HEK293 (cell line): ENCODE measurements at regions not wholly inside any gene's neighbourhood (a gene's known extent, or its start where the extent isn't known, plus 50 kb on each side); places are given as distances from the start of the nearest gene placed in this dataset.

ENCODE experiments used
- SP3 ChIP-seq: fragments of 450-650 bp; formaldehyde crosslinking; IDR thresholded peaks from 2 replicates; pipeline ENCODE4 v1.5.1; 2016; ENCODE audit warnings: missing biosample characterization, missing genetic modification characterization
- ZBTB21 ChIP-seq: fragments of 450-650 bp; formaldehyde crosslinking; IDR thresholded peaks from 2 replicates; pipeline ENCODE4 v1.5.1; 2017; ENCODE audit warnings: missing biosample characterization, missing genetic modification characterization
- ZNF629 ChIP-seq: fragments of 450-650 bp; formaldehyde crosslinking; IDR thresholded peaks from 2 replicates; pipeline ENCODE4 v1.5.1; 2017; ENCODE audit warnings: missing biosample characterization, missing genetic modification characterization
- ZNF701 ChIP-seq: fragments of 450-650 bp; formaldehyde crosslinking; IDR thresholded peaks from 2 replicates; pipeline ENCODE4 v1.5.1; 2016; ENCODE audit warnings: missing biosample characterization, missing genetic modification characterization
- TF ChIP-seq, protein P1 (sequence below): fragments of 450-650 bp; formaldehyde crosslinking; IDR thresholded peaks from 2 replicates; pipeline ENCODE4 v1.5.1; 2016; ENCODE audit warnings: missing biosample characterization, missing genetic modification characterization
- TF ChIP-seq, protein P2 (sequence below): fragments of 450-650 bp; formaldehyde crosslinking; IDR thresholded peaks from 2 replicates; pipeline ENCODE4 v1.5.1; 2016; ENCODE audit warnings: missing biosample characterization, missing genetic modification characterization
- TF ChIP-seq, protein P3 (sequence below): fragments of 450-650 bp; formaldehyde crosslinking; IDR thresholded peaks from 2 replicates; pipeline ENCODE4 v1.5.1; 2016; ENCODE audit warnings: missing biosample characterization, missing genetic modification characterization
- TF ChIP-seq, protein P4 (sequence below): fragments of 450-650 bp; formaldehyde crosslinking; IDR thresholded peaks from 2 replicates; pipeline ENCODE4 v1.5.1; 2016; ENCODE audit warnings: missing biosample characterization, missing genetic modification characterization
- TF ChIP-seq, protein P5 (sequence below): fragments of 450-650 bp; formaldehyde crosslinking; IDR thresholded peaks from 2 replicates; pipeline ENCODE4 v1.5.1; 2017; ENCODE audit warnings: missing biosample characterization, missing genetic modification characterization

DNA sequence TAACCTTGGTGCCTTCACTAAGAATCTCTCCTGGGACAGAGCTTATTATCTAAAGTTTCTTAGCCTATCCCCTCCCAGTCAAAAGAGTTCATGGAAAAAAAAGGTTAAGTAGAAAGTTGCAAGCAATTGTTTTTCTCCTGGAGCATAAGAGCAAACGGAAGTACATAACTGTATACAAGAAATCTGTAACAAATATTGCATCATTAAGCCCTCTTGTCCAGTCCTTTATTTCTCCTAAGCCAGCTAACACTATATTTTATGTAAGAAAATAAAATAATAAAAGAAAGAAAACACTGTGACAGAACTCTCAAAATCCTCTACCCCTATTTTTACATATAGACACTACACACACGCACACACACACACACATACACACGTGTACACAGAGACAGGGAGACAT lies 255.3 kb downstream of the NAF1 start:
- TF ChIP-seq, protein P1, sequence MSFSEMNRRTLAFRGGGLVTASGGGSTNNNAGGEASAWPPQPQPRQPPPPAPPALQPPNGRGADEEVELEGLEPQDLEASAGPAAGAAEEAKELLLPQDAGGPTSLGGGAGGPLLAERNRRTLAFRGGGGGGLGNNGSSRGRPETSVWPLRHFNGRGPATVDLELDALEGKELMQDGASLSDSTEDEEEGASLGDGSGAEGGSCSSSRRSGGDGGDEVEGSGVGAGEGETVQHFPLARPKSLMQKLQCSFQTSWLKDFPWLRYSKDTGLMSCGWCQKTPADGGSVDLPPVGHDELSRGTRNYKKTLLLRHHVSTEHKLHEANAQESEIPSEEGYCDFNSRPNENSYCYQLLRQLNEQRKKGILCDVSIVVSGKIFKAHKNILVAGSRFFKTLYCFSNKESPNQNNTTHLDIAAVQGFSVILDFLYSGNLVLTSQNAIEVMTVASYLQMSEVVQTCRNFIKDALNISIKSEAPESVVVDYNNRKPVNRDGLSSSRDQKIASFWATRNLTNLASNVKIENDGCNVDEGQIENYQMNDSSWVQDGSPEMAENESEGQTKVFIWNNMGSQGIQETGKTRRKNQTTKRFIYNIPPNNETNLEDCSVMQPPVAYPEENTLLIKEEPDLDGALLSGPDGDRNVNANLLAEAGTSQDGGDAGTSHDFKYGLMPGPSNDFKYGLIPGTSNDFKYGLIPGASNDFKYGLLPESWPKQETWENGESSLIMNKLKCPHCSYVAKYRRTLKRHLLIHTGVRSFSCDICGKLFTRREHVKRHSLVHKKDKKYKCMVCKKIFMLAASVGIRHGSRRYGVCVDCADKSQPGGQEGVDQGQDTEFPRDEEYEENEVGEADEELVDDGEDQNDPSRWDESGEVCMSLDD (tag by site-specific recombination), result no peak
- TF ChIP-seq ZNF701 (tag by site-specific recombination) (no peak), ZNF629 (tag by site-specific recombination) (no peak), ZBTB21 (no peak), SP3 (tag by site-specific recombination) (no peak)
- TF ChIP-seq, protein P2, sequence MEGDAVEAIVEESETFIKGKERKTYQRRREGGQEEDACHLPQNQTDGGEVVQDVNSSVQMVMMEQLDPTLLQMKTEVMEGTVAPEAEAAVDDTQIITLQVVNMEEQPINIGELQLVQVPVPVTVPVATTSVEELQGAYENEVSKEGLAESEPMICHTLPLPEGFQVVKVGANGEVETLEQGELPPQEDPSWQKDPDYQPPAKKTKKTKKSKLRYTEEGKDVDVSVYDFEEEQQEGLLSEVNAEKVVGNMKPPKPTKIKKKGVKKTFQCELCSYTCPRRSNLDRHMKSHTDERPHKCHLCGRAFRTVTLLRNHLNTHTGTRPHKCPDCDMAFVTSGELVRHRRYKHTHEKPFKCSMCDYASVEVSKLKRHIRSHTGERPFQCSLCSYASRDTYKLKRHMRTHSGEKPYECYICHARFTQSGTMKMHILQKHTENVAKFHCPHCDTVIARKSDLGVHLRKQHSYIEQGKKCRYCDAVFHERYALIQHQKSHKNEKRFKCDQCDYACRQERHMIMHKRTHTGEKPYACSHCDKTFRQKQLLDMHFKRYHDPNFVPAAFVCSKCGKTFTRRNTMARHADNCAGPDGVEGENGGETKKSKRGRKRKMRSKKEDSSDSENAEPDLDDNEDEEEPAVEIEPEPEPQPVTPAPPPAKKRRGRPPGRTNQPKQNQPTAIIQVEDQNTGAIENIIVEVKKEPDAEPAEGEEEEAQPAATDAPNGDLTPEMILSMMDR (tag by site-specific recombination), result no peak
- TF ChIP-seq, protein P3, sequence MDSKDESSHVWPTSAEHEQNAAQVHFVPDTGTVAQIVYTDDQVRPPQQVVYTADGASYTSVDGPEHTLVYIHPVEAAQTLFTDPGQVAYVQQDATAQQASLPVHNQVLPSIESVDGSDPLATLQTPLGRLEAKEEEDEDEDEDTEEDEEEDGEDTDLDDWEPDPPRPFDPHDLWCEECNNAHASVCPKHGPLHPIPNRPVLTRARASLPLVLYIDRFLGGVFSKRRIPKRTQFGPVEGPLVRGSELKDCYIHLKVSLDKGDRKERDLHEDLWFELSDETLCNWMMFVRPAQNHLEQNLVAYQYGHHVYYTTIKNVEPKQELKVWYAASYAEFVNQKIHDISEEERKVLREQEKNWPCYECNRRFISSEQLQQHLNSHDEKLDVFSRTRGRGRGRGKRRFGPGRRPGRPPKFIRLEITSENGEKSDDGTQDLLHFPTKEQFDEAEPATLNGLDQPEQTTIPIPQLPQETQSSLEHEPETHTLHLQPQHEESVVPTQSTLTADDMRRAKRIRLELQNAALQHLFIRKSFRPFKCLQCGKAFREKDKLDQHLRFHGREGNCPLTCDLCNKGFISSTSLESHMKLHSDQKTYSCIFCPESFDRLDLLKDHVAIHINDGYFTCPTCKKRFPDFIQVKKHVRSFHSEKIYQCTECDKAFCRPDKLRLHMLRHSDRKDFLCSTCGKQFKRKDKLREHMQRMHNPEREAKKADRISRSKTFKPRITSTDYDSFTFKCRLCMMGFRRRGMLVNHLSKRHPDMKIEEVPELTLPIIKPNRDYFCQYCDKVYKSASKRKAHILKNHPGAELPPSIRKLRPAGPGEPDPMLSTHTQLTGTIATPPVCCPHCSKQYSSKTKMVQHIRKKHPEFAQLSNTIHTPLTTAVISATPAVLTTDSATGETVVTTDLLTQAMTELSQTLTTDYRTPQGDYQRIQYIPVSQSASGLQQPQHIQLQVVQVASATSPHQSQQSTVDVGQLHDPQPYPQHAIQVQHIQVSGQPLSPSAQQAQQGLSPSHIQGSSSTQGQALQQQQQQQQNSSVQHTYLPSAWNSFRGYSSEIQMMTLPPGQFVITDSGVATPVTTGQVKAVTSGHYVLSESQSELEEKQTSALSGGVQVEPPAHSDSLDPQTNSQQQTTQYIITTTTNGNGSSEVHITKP (tag by site-specific recombination), result no peak
- TF ChIP-seq, protein P4, sequence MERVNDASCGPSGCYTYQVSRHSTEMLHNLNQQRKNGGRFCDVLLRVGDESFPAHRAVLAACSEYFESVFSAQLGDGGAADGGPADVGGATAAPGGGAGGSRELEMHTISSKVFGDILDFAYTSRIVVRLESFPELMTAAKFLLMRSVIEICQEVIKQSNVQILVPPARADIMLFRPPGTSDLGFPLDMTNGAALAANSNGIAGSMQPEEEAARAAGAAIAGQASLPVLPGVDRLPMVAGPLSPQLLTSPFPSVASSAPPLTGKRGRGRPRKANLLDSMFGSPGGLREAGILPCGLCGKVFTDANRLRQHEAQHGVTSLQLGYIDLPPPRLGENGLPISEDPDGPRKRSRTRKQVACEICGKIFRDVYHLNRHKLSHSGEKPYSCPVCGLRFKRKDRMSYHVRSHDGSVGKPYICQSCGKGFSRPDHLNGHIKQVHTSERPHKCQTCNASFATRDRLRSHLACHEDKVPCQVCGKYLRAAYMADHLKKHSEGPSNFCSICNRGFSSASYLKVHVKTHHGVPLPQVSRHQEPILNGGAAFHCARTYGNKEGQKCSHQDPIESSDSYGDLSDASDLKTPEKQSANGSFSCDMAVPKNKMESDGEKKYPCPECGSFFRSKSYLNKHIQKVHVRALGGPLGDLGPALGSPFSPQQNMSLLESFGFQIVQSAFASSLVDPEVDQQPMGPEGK (tag by site-specific recombination), result no peak
- TF ChIP-seq, protein P5, sequence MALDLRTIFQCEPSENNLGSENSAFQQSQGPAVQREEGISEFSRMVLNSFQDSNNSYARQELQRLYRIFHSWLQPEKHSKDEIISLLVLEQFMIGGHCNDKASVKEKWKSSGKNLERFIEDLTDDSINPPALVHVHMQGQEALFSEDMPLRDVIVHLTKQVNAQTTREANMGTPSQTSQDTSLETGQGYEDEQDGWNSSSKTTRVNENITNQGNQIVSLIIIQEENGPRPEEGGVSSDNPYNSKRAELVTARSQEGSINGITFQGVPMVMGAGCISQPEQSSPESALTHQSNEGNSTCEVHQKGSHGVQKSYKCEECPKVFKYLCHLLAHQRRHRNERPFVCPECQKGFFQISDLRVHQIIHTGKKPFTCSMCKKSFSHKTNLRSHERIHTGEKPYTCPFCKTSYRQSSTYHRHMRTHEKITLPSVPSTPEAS (tag by site-specific recombination), result no peak
